CD4-positive, alpha-beta T cell treated with Interferon alpha-2 for 1 hour (primary cell): ENCODE measurements at regions not wholly inside any gene's neighbourhood (a gene's known extent, or its start where the extent isn't known, plus 50 kb on each side); places are given as distances from the start of the nearest gene placed in this dataset.
"Not testable (repeated sequence)": the region's sequence is repeated elsewhere in the genome, so short reads cannot be mapped to it uniquely, and the experiment has no call there.

ENCODE experiments used
- DNase-seq, 2 donors: peaks; one replicate each; pipeline ENCODE4 v3.0.0-alpha.2; 2020 to 2022

DNA sequence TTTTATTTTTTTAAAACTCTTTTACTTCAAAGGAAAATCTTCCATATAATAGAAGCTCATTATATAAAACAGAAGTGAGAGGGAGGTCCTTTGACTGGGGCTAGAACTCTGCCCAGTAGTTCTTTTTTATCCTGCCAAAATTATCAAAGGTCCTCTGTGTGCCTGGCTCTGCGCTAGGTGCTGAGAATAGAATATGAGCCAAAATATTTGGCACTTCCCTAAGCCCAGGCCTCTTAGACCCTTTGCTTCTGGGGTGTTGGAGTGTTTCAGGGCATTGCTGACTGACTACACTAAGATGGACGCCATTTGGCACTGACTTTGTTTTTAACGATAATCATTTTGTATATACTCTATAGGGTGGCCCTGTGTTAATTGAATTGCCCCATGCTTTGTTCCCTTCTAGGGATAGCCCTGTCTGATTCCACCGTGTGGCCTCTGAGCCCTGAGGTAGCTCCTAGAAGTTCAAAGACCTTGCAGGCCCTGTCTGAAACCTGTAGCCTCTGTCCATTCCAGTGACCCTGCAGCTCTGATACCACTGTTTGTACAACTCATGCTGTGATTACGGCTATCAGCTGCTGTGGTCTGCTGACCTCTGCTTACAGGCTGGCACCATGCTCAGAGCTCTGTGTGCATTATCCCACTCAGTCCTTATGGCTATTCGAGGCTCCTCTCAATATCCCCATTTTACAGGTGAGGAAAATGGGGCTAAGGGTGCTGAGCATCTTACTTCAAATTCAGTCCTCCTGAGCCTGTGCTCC lies 84.3 kb upstream of the SHB start:
- no peak for DNase-seq

DNA sequence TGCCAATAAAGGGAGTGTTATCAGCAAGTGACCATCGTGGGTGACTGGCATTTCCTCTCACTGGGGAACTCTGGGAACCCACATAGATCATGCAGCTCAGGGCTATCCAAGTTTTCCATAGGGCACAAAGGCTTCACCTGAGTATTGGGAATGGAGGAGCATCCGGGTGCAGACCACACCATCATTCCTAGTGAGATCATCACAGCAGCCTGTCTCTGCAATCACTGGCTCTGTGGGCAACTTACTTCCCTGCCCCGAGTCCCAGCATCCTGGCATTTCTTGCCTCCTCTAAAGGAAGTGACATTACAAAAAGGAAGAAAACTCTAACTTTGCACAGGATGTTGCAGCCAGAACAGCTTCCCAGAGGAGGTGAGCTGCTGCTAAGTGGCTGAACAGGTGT lies 80.6 kb upstream of the SHB start:
- DNase-seq = no peak

- DNase-seq = no peak
Measured at GRCh38 chr9:38146844-38147243, 77.8 kb upstream of the SHB start.

DNA sequence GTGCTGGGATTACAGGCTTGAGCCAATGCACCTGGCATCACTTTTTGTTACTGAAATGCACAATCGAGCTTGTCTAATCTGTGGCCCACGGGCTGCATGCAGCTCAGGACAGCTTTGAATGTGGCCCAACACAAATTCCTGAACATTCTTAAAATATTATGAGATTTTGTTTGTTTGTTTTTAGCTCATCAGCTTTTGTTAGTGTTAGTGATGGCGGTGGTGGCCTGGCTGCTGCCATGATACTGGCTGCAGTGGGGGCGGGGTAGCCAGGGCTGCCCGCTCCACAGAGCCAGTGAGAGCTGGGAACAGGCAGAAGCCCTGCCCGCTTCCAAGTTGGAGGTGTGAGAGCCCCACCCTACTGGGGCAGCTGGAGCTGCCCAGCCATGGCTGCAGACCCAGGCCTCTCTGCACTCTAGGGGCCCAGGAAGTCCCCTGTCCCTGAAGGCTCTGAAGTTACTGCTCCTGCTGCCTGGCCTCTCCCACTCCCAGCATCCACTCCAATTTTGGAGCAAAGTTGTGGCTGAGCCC lies 76.6 kb upstream of the SHB start:
- DNase-seq = no peak

DNA sequence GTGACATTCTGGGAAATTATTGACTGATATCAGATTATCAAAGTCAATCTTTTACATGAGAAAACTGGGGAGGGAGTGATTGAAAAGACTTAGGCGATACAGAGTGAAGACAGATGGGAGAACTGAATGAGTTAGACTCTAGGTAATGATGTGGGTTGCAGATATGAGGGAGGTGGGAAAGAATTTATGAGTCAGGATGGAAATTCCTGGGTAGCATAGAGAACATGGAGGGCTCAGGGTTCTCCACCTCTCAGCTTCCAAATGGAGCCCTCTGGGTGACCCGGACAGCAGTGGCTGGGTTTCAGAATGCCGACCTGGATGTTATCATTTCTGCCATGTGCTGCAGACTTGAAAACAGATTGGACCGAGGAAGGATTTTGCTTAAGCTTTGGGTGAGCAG lies 75.4 kb upstream of the SHB start:
- DNase-seq = no peak

GRCh38 chr9:38141746-38142591 lies 72.9 kb upstream of the SHB start:
- DNase-seq = no peak

DNA sequence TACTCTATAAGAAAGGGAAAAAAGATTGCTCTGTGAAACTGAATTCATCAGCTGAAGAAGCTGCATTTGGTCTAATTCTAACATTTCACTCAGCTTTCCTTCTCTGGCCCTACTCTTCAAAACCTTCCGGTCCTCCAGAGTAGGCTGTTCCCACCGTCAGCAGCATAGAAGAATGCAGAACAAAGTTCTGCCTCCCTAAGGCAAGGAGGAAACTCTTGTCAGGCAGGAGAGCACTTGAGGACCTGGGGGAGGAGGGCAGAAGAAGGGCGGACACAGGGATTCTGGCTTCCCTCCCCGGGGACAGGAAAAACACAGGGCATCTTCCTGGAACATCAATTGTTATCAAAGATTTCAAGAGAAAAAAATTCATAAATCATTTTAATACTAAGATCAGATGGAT lies 69.2 kb upstream of the SHB start:
- no peak for DNase-seq

DNA sequence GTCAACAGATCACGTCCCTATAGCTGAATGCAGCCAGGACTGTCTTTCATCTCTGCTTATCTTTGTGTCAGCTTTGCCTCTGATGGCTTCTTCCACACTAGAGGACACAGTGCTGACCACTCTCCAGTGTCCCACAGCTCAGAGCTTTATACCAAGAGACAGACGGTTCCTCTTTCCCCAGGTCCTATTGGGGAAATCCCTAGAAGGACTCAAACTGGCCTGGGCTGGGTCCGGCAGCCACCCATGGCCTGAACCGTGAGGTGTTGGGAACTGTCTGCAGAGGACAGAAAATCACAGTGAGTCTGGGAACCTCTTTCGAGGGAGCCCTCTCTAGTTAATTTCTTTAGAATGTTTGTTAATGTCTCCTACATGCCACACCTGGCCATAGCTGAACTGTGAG lies 68.3 kb upstream of the SHB start:
- no peak for DNase-seq

- no peak for DNase-seq
Measured at GRCh38 chr9:38136386-38136785, 67.4 kb upstream of the SHB start.

GRCh38 chr9:38134611-38135237 lies 65.7 kb upstream of the SHB start:
- DNase-seq = no peak

GRCh38 chr9:38133595-38133994 lies 64.6 kb upstream of the SHB start:
- no peak for DNase-seq

DNA sequence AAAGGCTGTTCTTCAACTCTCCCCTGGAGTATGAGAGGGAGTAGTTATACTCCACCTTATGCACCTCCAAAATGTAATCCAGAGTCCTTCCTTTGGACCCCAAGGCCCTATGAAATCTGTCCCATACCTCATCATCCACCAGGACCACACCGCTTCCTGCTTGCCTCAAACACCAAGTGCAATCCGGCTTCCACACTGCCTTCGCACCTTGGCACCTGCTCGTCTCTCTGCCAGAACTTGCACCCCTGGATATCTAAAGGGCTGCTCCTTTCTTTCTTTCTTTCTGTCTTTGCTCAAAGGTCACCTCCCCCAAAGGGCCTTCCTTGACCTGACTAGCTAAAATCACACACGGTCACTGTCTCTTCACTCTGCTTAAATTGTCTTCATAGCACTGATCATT lies 63.9 kb upstream of the SHB start:
- DNase-seq = no peak

- no peak for DNase-seq
Measured at GRCh38 chr9:38131729-38132128, 62.7 kb upstream of the SHB start.

DNA sequence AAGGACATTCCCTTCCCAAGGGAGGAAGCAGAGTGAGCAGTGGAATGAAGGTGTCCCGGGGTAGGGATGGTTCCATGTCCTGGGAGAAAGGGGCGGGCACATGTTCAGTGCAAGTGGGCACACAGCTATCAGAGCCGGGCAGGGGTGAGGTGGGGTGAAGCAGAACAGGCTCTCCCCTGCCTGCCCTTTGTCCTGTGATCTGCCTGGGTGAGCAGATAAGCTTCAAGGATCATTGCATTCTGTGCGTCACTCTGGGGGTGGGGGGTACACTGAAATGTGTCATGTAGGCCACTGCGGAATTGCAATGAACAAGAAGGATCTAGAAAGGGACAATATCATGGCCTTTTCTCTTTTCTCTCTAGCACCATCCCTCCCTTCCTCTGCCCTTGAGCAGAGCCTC lies 61.7 kb upstream of the SHB start:
- no peak for DNase-seq

GRCh38 chr9:38129366-38129765 lies 60.3 kb upstream of the SHB start:
- no peak for DNase-seq

DNA sequence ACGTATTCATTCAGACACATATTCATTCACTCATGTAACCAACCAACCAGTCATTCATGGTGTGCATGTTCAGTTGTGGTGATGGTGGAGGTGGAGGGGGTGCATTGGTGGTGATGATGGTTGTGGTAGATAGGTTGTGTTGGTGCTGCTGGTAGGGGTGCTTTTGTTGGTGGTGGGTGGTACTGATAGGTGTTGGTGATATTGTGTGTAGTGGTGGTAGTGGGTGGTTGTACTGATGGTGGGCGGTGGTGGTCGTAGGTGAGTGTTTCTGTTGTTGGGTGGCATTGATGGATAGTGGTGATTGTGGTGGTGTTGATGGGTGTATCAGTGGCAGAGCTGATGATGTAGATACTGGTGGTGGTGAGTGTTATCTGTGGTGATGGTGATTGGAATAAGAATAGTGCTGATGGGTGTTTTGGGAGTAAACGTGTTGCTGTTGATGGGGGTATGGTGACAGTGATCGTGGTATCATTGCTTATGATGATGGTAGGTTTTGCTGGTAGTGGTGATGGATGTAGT lies 59.8 kb upstream of the SHB start:
- no peak for DNase-seq

DNA sequence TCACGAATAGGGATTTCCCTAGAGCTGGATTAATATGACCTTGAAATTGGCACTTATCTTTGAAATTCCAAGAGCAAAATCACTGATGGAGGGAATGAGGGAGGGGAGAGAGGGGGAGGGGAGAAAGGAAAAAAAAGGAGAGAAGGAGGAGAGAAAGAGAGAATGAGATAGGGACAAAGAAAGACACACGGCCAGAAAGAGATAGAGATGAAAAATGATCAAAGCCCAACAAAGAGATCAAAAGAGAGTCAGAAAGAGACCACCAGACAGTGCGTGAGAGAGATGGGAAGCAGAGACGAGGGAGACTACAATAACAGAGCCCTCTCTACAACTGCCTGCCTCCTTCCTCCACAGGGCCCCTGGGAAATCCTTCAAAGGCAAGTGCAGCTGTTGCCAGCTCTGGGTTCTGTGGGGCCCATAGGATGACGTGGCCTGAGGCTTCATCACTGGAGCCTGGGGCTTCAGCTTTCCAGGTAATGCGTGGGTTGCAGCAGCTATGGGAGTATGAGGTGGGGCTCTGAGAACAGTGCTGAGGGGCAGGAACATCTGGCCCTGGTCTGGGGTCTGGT lies 58.3 kb upstream of the SHB start:
- DNase-seq = no peak

GRCh38 chr9:38126730-38127129 lies 57.7 kb upstream of the SHB start:
- DNase-seq = no peak

DNA sequence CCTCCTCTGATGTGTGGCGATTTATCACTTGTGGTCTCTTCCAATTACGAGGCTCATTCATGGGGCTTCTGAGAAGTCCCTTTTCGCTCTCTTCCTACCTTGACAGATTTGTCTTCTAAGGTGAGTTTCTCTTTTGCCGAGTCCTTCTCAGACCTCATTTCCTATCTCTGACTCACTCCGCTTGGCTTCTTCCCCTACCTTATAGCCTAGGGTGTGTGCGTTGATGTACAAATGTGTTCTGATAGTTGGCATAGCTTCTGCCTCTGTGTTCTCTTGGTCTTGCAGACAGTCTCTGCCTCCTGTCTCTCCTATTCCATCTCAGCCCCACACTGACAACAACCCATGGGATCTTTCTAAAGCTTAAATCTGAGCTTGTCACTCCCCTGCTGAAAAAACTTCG lies 56.9 kb upstream of the SHB start:
- DNase-seq = no peak

- DNase-seq = not testable (repeated sequence)
Measured at GRCh38 chr9:38123359-38123758, 54.3 kb upstream of the SHB start.

- DNase-seq = no peak
Measured at GRCh38 chr9:38120961-38121360, 51.9 kb upstream of the SHB start.

GRCh38 chr9:38119560-38120236 lies 50.7 kb upstream of the SHB start:
- no peak for DNase-seq
